ENCODE measurements at regions not wholly inside any gene's neighbourhood (a gene's known extent, or its start where the extent isn't known, plus 50 kb on each side); places are given as distances from the start of the nearest gene placed in this dataset.

GRCh38 chr5:35393901-35394300 is 163.6 kb upstream of the PRLR start:
- no peak overlapping the region for H3K4me3 ChIP-seq (replicated peaks in 1 of 2; ENCODE audit: low read depth in 2 of 2, low read length in 2 of 2)
- no peak for DNase-seq (ENCODE audit: low read depth in 2 of 2)
- no peak for TF ChIP-seq CTCF (IDR thresholded peaks at IDR 0.05; ENCODE audit: low read depth, low read length)

GRCh38 chr5:35384658-35385057 is 154.4 kb upstream of the PRLR start:
- TF ChIP-seq CTCF (IDR thresholded peaks at IDR 0.05; ENCODE audit: low read depth, low read length), result no peak
- no peak overlapping the region for H3K4me3 ChIP-seq (replicated peaks in 1 of 2; ENCODE audit: low read depth in 2 of 2, low read length in 2 of 2)
- no peak for DNase-seq (ENCODE audit: low read depth in 2 of 2)

GRCh38 chr5:35383041-35383440 is 152.8 kb upstream of the PRLR start:
- DNase-seq (ENCODE audit: low read depth in 2 of 2), result no peak
- TF ChIP-seq CTCF (IDR thresholded peaks at IDR 0.05; ENCODE audit: low read depth, low read length), result no peak
- H3K4me3 ChIP-seq (replicated peaks in 1 of 2; ENCODE audit: low read depth in 2 of 2, low read length in 2 of 2), result no peak overlapping the region

- no peak for TF ChIP-seq CTCF (IDR thresholded peaks at IDR 0.05; ENCODE audit: low read depth, low read length)
- no peak for DNase-seq (ENCODE audit: low read depth in 2 of 2)
- H3K4me3 ChIP-seq (replicated peaks in 1 of 2; ENCODE audit: low read depth in 2 of 2, low read length in 2 of 2), result no peak overlapping the region
Measured at GRCh38 chr5:35377653-35378052, 147.4 kb upstream of the PRLR start.

- DNase-seq (ENCODE audit: low read depth in 2 of 2), result no peak
- no peak for TF ChIP-seq CTCF (IDR thresholded peaks at IDR 0.05; ENCODE audit: low read depth, low read length)
- H3K4me3 ChIP-seq (replicated peaks in 1 of 2; ENCODE audit: low read depth in 2 of 2, low read length in 2 of 2), result no peak overlapping the region
Measured at GRCh38 chr5:35374584-35374983, 144.3 kb upstream of the PRLR start.

- no peak for DNase-seq (ENCODE audit: low read depth in 2 of 2)
- no peak overlapping the region for H3K4me3 ChIP-seq (replicated peaks in 1 of 2; ENCODE audit: low read depth in 2 of 2, low read length in 2 of 2)
- no peak for TF ChIP-seq CTCF (IDR thresholded peaks at IDR 0.05; ENCODE audit: low read depth, low read length)
Measured at GRCh38 chr5:35373249-35373648, 143.0 kb upstream of the PRLR start.

- TF ChIP-seq CTCF (IDR thresholded peaks at IDR 0.05; ENCODE audit: low read depth, low read length), result no peak
- DNase-seq (ENCODE audit: low read depth in 2 of 2), result no peak
- no peak overlapping the region for H3K4me3 ChIP-seq (replicated peaks in 1 of 2; ENCODE audit: low read depth in 2 of 2, low read length in 2 of 2)
Measured at GRCh38 chr5:35372482-35372881, 142.2 kb upstream of the PRLR start.
